Right cardiac atrium (tissue), 5 donors: ENCODE measurements at regions not wholly inside any gene's neighbourhood (a gene's known extent, or its start where the extent isn't known, plus 50 kb on each side); places are given as distances from the start of the nearest gene placed in this dataset.

ENCODE experiments used
- ATAC-seq, 2 donors: fragments of 200-7000 bp; cut with Tn5 transposase; one replicate each; pipeline versions ENCODE4 v1.8.0 to v1.9.1; 2020; ENCODE audit warnings: moderate library complexity in 2 of 2, mild to moderate bottlenecking in 1 of 2
- DNase-seq, 3 donors: peaks; one replicate each; pipeline ENCODE4 v3.0.0-alpha.2; 2020
- H3K27ac ChIP-seq: one replicate; pipeline ENCODE4 v1.5.1; 2013; ENCODE audit warnings: mild to moderate bottlenecking, low read length, control low read depth, moderate library complexity
- H3K27me3 ChIP-seq: one replicate; pipeline ENCODE4 v1.6.1; 2013; ENCODE audit not compliant: control insufficient read depth, insufficient read depth
- H3K4me1 ChIP-seq: one replicate; pipeline ENCODE4 v1.6.1; 2013; ENCODE audit warnings: low read length; ENCODE audit not compliant: control insufficient read depth, insufficient read depth
- H3K4me3 ChIP-seq: one replicate; pipeline ENCODE4 v1.5.1; 2013; ENCODE audit warnings: low read length, control low read depth
- H3K9me3 ChIP-seq: one replicate; pipeline ENCODE4 v1.6.1; 2013; ENCODE audit warnings: low read length; ENCODE audit not compliant: control insufficient read depth
- WGBS: extraction: QIAGEN DNeasy Blood & Tissue Kit; methylation state at CpG from one replicate; pipeline ENCODE4 v1.1.7; 2013; 5-methylcytosine and 5-hydroxymethylcytosine counted together
- intact Hi-C, 4 donors: fragments of 100-400 bp; cut with DNase I; formaldehyde crosslinking; loops; one replicate each; pipeline versions ENCODE4 v1.11.0 to v1.14.0; 2022 to 2023
- donor health status: healthy with polysubstance abuse.
- donor health status: DM: no; HTN: yes; CAD: no.
- donor health status: DM: no; HTN: no; CAD: no.
- donor health status: DM: no; HTN: yes; CAD: no; lungs with severe emphysema.
- donor health status: DM: yes; HTN: yes; CAD: no.

GRCh38 chr22:49608660-49609059 lies 219.0 kb downstream of the BRD1 start:
- WGBS: 88% methylated on average over 14 of the region's 14 CpGs
- ATAC-seq: no peak
- DNase-seq: no peak
- intact Hi-C loops: no loop called here
- Histone ChIP-seq H3K27me3 (no peaks in the 10 kb centered on the region), H3K27ac (no peak overlapping the region), H3K9me3 (no peaks in the 10 kb centered on the region), H3K4me3 (no peak overlapping the region), H3K4me1 (no peaks in the 10 kb centered on the region)

- Histone ChIP-seq H3K27ac (no peak overlapping the region), H3K9me3 (no peaks in the 10 kb centered on the region), H3K4me3 (no peak overlapping the region), H3K4me1 (no peaks in the 10 kb centered on the region), H3K27me3 (no peaks in the 10 kb centered on the region)
- intact Hi-C loops: no loop called here
- WGBS: 86% methylated on average over 8 of the region's 8 CpGs
- no peak for ATAC-seq
- no peak for DNase-seq
These were observed 219.4 kb downstream of the BRD1 start for GRCh38 chr22:49608228-49608627.

- Histone ChIP-seq H3K27me3 (no peaks in the 10 kb centered on the region), H3K27ac (no peak overlapping the region), H3K4me1 (no peaks in the 10 kb centered on the region), H3K4me3 (no peak overlapping the region), H3K9me3 (no peaks in the 10 kb centered on the region)
- no peak for DNase-seq
- ATAC-seq: no peak
- 88% methylated on average over 13 of the region's 13 CpGs for WGBS
- intact Hi-C loops: no loop called here
These were observed 219.9 kb downstream of the BRD1 start for GRCh38 chr22:49607821-49608220.

- DNase-seq: no peak
- Histone ChIP-seq H3K27me3 (no peaks in the 10 kb centered on the region), H3K27ac (no peak overlapping the region), H3K9me3 (no peaks in the 10 kb centered on the region), H3K4me3 (no peak overlapping the region), H3K4me1 (no peaks in the 10 kb centered on the region)
- intact Hi-C loops: no loop called here
- ATAC-seq: no peak
- 94% methylated on average over 18 of the region's 18 CpGs for WGBS
These were observed 220.9 kb downstream of the BRD1 start for GRCh38 chr22:49606562-49607290.

GRCh38 chr22:49604732-49605302 lies 222.9 kb downstream of the BRD1 start:
- 95% methylated on average over 3 of the region's 3 CpGs for WGBS
- Histone ChIP-seq H3K27ac (no peak overlapping the region), H3K4me3 (no peak overlapping the region), H3K4me1 (no peaks in the 10 kb centered on the region), H3K9me3 (no peaks in the 10 kb centered on the region), H3K27me3 (no peaks in the 10 kb centered on the region)
- DNase-seq: no peak
- intact Hi-C loops: no loop called here
- no peak for ATAC-seq

- whole genome bisulfite sequencing: 86% methylated on average over 10 of the region's 10 CpGs
- intact Hi-C loops: no loop called here
- H3K4me1 ChIP-seq: no peaks in the 10 kb centered on the region
These were observed 224.7 kb downstream of the BRD1 start for GRCh38 chr22:49603016-49603415.

GRCh38 chr22:49602481-49602880 lies 225.2 kb downstream of the BRD1 start:
- Histone ChIP-seq H3K27ac (no peak overlapping the region), H3K4me1 (no peaks in the 10 kb centered on the region), H3K27me3 (no peaks in the 10 kb centered on the region), H3K9me3 (no peaks in the 10 kb centered on the region), H3K4me3 (no peak overlapping the region)
- ATAC-seq: no peak
- WGBS: 96% methylated on average over 13 of the region's 13 CpGs
- no peak for DNase-seq
- intact Hi-C loops: no loop called here

More at GRCh38 chr22:49603016-49603415, 224.7 kb downstream of the BRD1 start:
- Histone ChIP-seq H3K4me3 (no peak overlapping the region), H3K27ac (no peak overlapping the region), H3K9me3 (no peaks in the 10 kb centered on the region), H3K27me3 (no peaks in the 10 kb centered on the region)
- ATAC-seq: no peak
- no peak for DNase-seq

- H3K27ac ChIP-seq: no peak overlapping the region
- no peaks in the 10 kb centered on the region for H3K9me3 ChIP-seq
- DNase-seq: no peak
- H3K4me3 ChIP-seq: no peak overlapping the region
- H3K4me1 ChIP-seq: no peaks in the 10 kb centered on the region
- WGBS: 91% methylated on average over 24 of the region's 24 CpGs
- no peaks in the 10 kb centered on the region for H3K27me3 ChIP-seq
- intact Hi-C loops: no loop called here
- ATAC-seq: no peak
These were observed 225.9 kb downstream of the BRD1 start for GRCh38 chr22:49601614-49602321.

GRCh38 chr22:49600891-49601431 lies 226.7 kb downstream of the BRD1 start:
- WGBS: 82% methylated on average over 13 of the region's 13 CpGs
- intact Hi-C loops: no loop called here
- DNase-seq (no peak), ATAC-seq (no peak)
- H3K4me3 ChIP-seq: no peak overlapping the region
- H3K9me3 ChIP-seq: no peaks in the 10 kb centered on the region
- H3K4me1 ChIP-seq: no peaks in the 10 kb centered on the region
- H3K27ac ChIP-seq: no peak overlapping the region
- no peaks in the 10 kb centered on the region for H3K27me3 ChIP-seq

- H3K4me3 ChIP-seq: no peak overlapping the region
- no peaks in the 10 kb centered on the region for H3K9me3 ChIP-seq
- no peaks in the 10 kb centered on the region for H3K27me3 ChIP-seq
- WGBS: 77% methylated on average over 20 of the region's 20 CpGs
- ATAC-seq (no peak), DNase-seq (no peak)
- intact Hi-C loops: no loop called here
- no peak overlapping the region for H3K27ac ChIP-seq
- H3K4me1 ChIP-seq: no peaks in the 10 kb centered on the region
These were observed 227.2 kb downstream of the BRD1 start for GRCh38 chr22:49600468-49600867.
